Renal cortex interstitium (tissue), 11 donors: ENCODE measurements at regions not wholly inside any gene's neighbourhood (a gene's known extent, or its start where the extent isn't known, plus 50 kb on each side); places are given as distances from the start of the nearest gene placed in this dataset.

Source experiments
- DNase-seq, 11 donors: peaks; one replicate each; pipeline ENCODE4 v3.0.0-alpha.2; 2013; ENCODE audit warnings: low read depth in 9 of 11, low spot score in 4 of 11; ENCODE audit errors: extremely low read depth in 1 of 11

GRCh38 chr22:27336151-27337090 lies 465.1 kb downstream of the MN1 start:
- DNase-seq: no peak

- DNase-seq: no peak
Measured at GRCh38 chr22:27337676-27338075, 463.9 kb downstream of the MN1 start.

- no peak for DNase-seq
Measured at GRCh38 chr22:27340047-27340446, 461.5 kb downstream of the MN1 start.

GRCh38 chr22:27344546-27344945 lies 457.0 kb downstream of the MN1 start:
- no peak for DNase-seq

GRCh38 chr22:27345691-27346090 lies 455.9 kb downstream of the MN1 start:
- peak in 7 of 11 donors; percentile 15 to 42 (median 38) for DNase-seq

- DNase-seq: peak in 6 of 11 donors; percentile 20 to 61 (median 51)
Measured at GRCh38 chr22:27347951-27348350, 453.6 kb downstream of the MN1 start.

- DNase-seq: no peak
Measured at GRCh38 chr22:27348634-27349033, 452.9 kb downstream of the MN1 start.

GRCh38 chr22:27349456-27349855 lies 452.1 kb downstream of the MN1 start:
- DNase-seq: no peak

- no peak for DNase-seq
Measured at GRCh38 chr22:27350306-27350705, 451.2 kb downstream of the MN1 start.

GRCh38 chr22:27352426-27352825 lies 449.1 kb downstream of the MN1 start:
- DNase-seq: no peak

- no peak for DNase-seq
Measured at GRCh38 chr22:27358096-27358870, 443.3 kb downstream of the MN1 start.

GRCh38 chr22:27370269-27370668 lies 431.3 kb downstream of the MN1 start:
- DNase-seq: no peak

- no peak for DNase-seq
Measured at GRCh38 chr22:27370987-27371386, 430.6 kb downstream of the MN1 start.

- DNase-seq: no peak
Measured at GRCh38 chr22:27372364-27372763, 429.2 kb downstream of the MN1 start.

- DNase-seq: peak in 3 of 11 donors; percentile 32 to 44 (median 35)
Measured at GRCh38 chr22:27372969-27373670, 428.4 kb downstream of the MN1 start.

- no peak for DNase-seq
Measured at GRCh38 chr22:27377501-27378295, 423.9 kb downstream of the MN1 start.

- DNase-seq: no peak
Measured at GRCh38 chr22:27378311-27378800, 423.2 kb downstream of the MN1 start.

GRCh38 chr22:27378995-27379394 lies 422.6 kb downstream of the MN1 start:
- DNase-seq: no peak

GRCh38 chr22:27380855-27381254 lies 420.7 kb downstream of the MN1 start:
- no peak for DNase-seq
